Prostate gland (tissue), 2 donors: ENCODE measurements at regions not wholly inside any gene's neighbourhood (a gene's known extent, or its start where the extent isn't known, plus 50 kb on each side); places are given as distances from the start of the nearest gene placed in this dataset.
"Not testable (repeated sequence)": the region's sequence is repeated elsewhere in the genome, so short reads cannot be mapped to it uniquely, and the experiment has no call there.

Experiments used
- DNase-seq: peaks from one replicate; pipeline ENCODE4 v3.0.0-alpha.2; 2019; ENCODE audit warnings: low spot score
- H3K27ac ChIP-seq, 2 donors: fragments of 200-600 bp; sonication (generic); 2 replicates each; pipeline ENCODE4 v1.5.1; 2017 to 2019
- H3K27me3 ChIP-seq: fragments of 200-600 bp; sonication (generic); replicated peaks from 2 replicates; pipeline ENCODE4 v1.5.1; 2019; ENCODE audit not compliant: insufficient read depth
- H3K36me3 ChIP-seq, 2 donors: fragments of 200-600 bp; sonication (generic); 1 replicate in 1 of 2; 2 replicates in 1 of 2; pipeline versions ENCODE4 v1.5.1 to v1.8.1; 2017 to 2019
- H3K4me1 ChIP-seq: fragments of 200-600 bp; sonication (generic); replicated peaks from 2 replicates; pipeline ENCODE4 v1.5.1; 2019
- H3K4me3 ChIP-seq, 2 donors: fragments of 200-600 bp; sonication (generic); 2 replicates each; pipeline ENCODE4 v1.5.1; 2017 to 2019
- H3K9me3 ChIP-seq: fragments of 200-600 bp; sonication (generic); 2 replicates; pipeline ENCODE4 v1.5.1; 2017
- CTCF ChIP-seq, 4 experiments: fragments of 200-600 bp in 2 of 4; fragments of 450-650 bp in 2 of 4; sonication (generic) in 2 of 4; IDR thresholded peaks; 1 replicate in 3 of 4; 2 replicates in 1 of 4; pipeline ENCODE4 v1.5.1; 2016 to 2019; ENCODE audit warnings: antibody characterized with exemption in 4 of 4, mild to moderate bottlenecking in 2 of 4, moderate library complexity in 2 of 4
- POLR2A ChIP-seq: fragments of 450-650 bp; IDR thresholded peaks from one replicate; pipeline ENCODE4 v1.6.1; 2016; ENCODE audit warnings: antibody characterized with exemption, mild to moderate bottlenecking
- POLR2AphosphoS5 ChIP-seq: sonication (generic); formaldehyde crosslinking; IDR thresholded peaks from one replicate; pipeline ENCODE4 v1.6.1; 2017; ENCODE audit warnings: antibody characterized with exemption
- WGBS: methylation state at CpG from one replicate; pipeline ENCODE4 v1.1.5; 2018; 5-methylcytosine and 5-hydroxymethylcytosine counted together
- intact Hi-C: fragments of 100-400 bp; cut with DNase I; formaldehyde crosslinking; loops from one replicate; pipeline ENCODE4 v1.14.2; 2022

GRCh38 chr10:4278186-4278585 lies 493.2 kb upstream of the KLF6 start:
- no peak for DNase-seq
- no peak overlapping the region for H3K4me3 ChIP-seq
- intact Hi-C loops, result no loop called here
- no peaks in the 10 kb centered on the region for H3K36me3 ChIP-seq
- H3K9me3 ChIP-seq, result no peaks in the 10 kb centered on the region
- H3K4me1 ChIP-seq, result peaks cover 2% of the 10 kb centered on the region
- H3K27ac ChIP-seq, result no peak overlapping the region
- H3K27me3 ChIP-seq, result no peaks in the 10 kb centered on the region
- TF ChIP-seq POLR2A, result no peak
- TF ChIP-seq CTCF (IDR thresholded peaks at IDR 0.05), result no peak
- no peak for TF ChIP-seq POLR2AphosphoS5
- WGBS, result 90% methylated on average over 4 of the region's 4 CpGs

- WGBS, result 95% methylated on average over 4 of the region's 4 CpGs
- no peak overlapping the region for H3K27ac ChIP-seq
- peaks cover 2% of the 10 kb centered on the region for H3K4me1 ChIP-seq
- no peaks in the 10 kb centered on the region for H3K9me3 ChIP-seq
- TF ChIP-seq CTCF (IDR thresholded peaks at IDR 0.05) (no peak), POLR2AphosphoS5 (no peak), POLR2A (no peak)
- H3K27me3 ChIP-seq, result no peaks in the 10 kb centered on the region
- H3K4me3 ChIP-seq, result no peak overlapping the region
- no peaks in the 10 kb centered on the region for H3K36me3 ChIP-seq
- intact Hi-C loops, result no loop called here
- no peak for DNase-seq
Observed at GRCh38 chr10:4276151-4276550, 491.1 kb upstream of the KLF6 start.

- DNase-seq, H3K27me3 ChIP-seq, H3K36me3 ChIP-seq, H3K9me3 ChIP-seq, H3K27ac ChIP-seq, H3K4me3 ChIP-seq, H3K4me1 ChIP-seq, intact Hi-C loops: not testable (repeated sequence)
Observed at GRCh38 chr10:4274671-4275070, 489.7 kb upstream of the KLF6 start.

GRCh38 chr10:4271193-4271592 lies 486.2 kb upstream of the KLF6 start:
- H3K9me3 ChIP-seq, result no peaks in the 10 kb centered on the region
- no peak for TF ChIP-seq POLR2A
- TF ChIP-seq CTCF (IDR thresholded peaks at IDR 0.05), result no peak
- no peak for TF ChIP-seq POLR2AphosphoS5
- no peaks in the 10 kb centered on the region for H3K4me1 ChIP-seq
- intact Hi-C loops, result no loop called here
- H3K36me3 ChIP-seq, result no peaks in the 10 kb centered on the region
- no peaks in the 10 kb centered on the region for H3K27me3 ChIP-seq
- no peak overlapping the region for H3K27ac ChIP-seq
- no peak overlapping the region for H3K4me3 ChIP-seq
- 87% methylated on average over 7 of the region's 7 CpGs for WGBS
- DNase-seq, result no peak

- Histone ChIP-seq H3K4me1 (no peaks in the 10 kb centered on the region), H3K27me3 (no peaks in the 10 kb centered on the region), H3K36me3 (no peaks in the 10 kb centered on the region), H3K27ac (no peak overlapping the region), H3K9me3 (no peaks in the 10 kb centered on the region), H3K4me3 (no peak overlapping the region)
- DNase-seq, result no peak
- TF ChIP-seq POLR2A (no peak), CTCF (IDR thresholded peaks at IDR 0.05) (no peak)
- intact Hi-C loops, result no loop called here
- WGBS, result 38% methylated on average over 4 of the region's 4 CpGs
Observed at GRCh38 chr10:4270116-4270515, 485.1 kb upstream of the KLF6 start.

GRCh38 chr10:4268490-4268889 lies 483.5 kb upstream of the KLF6 start:
- intact Hi-C loops, H3K4me3 ChIP-seq, H3K4me1 ChIP-seq, H3K9me3 ChIP-seq, H3K27ac ChIP-seq, DNase-seq, H3K36me3 ChIP-seq, H3K27me3 ChIP-seq: not testable (repeated sequence)
- WGBS, result 77% methylated on average over 6 of the region's 6 CpGs
